GM12873 (cell line): ENCODE measurements at regions not wholly inside any gene's neighbourhood (a gene's known extent, or its start where the extent isn't known, plus 50 kb on each side); places are given as distances from the start of the nearest gene placed in this dataset.

Source experiments
- TF ChIP-seq, protein P1 (sequence below): IDR thresholded peaks from 2 replicates; pipeline ENCODE4 v1.5.1; 2012; ENCODE audit warnings: low read depth, mild to moderate bottlenecking, moderate library complexity, low read length, control low read depth; ENCODE audit not compliant: insufficient read depth; ENCODE audit errors: missing control alignments

DNA sequence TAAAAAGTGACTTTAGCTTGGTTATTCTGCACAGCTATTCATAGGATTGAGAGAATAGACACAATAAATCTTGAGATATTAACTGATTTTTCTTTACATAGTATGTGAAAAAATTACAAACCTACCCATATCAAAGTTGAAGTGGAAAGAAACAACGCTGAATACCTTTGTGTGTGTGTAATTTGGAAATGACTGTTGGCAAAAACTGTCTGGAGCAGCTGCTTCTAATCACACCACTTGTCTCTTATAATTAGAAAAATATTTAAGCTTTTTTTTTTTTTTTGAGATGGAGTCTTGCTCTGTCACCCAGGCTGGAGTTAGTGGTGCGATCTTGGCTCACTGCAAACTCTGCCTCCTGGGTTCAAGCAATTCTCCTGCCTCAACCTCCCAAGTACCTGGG lies 110.8 kb upstream of the POC5 start:
- TF ChIP-seq, protein P1, sequence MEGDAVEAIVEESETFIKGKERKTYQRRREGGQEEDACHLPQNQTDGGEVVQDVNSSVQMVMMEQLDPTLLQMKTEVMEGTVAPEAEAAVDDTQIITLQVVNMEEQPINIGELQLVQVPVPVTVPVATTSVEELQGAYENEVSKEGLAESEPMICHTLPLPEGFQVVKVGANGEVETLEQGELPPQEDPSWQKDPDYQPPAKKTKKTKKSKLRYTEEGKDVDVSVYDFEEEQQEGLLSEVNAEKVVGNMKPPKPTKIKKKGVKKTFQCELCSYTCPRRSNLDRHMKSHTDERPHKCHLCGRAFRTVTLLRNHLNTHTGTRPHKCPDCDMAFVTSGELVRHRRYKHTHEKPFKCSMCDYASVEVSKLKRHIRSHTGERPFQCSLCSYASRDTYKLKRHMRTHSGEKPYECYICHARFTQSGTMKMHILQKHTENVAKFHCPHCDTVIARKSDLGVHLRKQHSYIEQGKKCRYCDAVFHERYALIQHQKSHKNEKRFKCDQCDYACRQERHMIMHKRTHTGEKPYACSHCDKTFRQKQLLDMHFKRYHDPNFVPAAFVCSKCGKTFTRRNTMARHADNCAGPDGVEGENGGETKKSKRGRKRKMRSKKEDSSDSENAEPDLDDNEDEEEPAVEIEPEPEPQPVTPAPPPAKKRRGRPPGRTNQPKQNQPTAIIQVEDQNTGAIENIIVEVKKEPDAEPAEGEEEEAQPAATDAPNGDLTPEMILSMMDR, result no peak

- TF ChIP-seq, protein P1, result no peak
Observed at GRCh38 chr5:75824323-75824722, 107.1 kb upstream of the POC5 start.

GRCh38 chr5:75823811-75824210 lies 106.6 kb upstream of the POC5 start:
- TF ChIP-seq, protein P1, result no peak

GRCh38 chr5:75818661-75819060 lies 101.4 kb upstream of the POC5 start:
- TF ChIP-seq, protein P1, result no peak
